AG10803 (cell line): ENCODE measurements at regions not wholly inside any gene's neighbourhood (a gene's known extent, or its start where the extent isn't known, plus 50 kb on each side); places are given as distances from the start of the nearest gene placed in this dataset.

Experiments
- DNase-seq: peaks from one replicate; pipeline ENCODE4 v3.0.0; 2010; ENCODE audit warnings: low read depth
- H3K4me3 ChIP-seq: 2 replicates; pipeline ENCODE4 v1.5.1; 2011; ENCODE audit warnings: mild to moderate bottlenecking, low read length, control low read depth
- CTCF ChIP-seq: conservative IDR thresholded peaks from 2 replicates; pipeline ENCODE4 v1.5.1; 2011; ENCODE audit warnings: mild to moderate bottlenecking, low read length, control low read depth, inconsistent platforms

- no peak for DNase-seq
- no peak overlapping the region for H3K4me3 ChIP-seq
- no peak for TF ChIP-seq CTCF
Observed at GRCh38 chr17:79314617-79315357, 240.2 kb downstream of the ENGASE start.

GRCh38 chr17:79311373-79311772, 236.7 kb downstream of the ENGASE start:
- no peak overlapping the region for H3K4me3 ChIP-seq
- no peak for DNase-seq
- no peak for TF ChIP-seq CTCF

- no peak for TF ChIP-seq CTCF
- H3K4me3 ChIP-seq = no peak overlapping the region
- DNase-seq = no peak
Observed at GRCh38 chr17:79306424-79307318, 232.0 kb downstream of the ENGASE start.

- H3K4me3 ChIP-seq = no peak overlapping the region
- no peak for DNase-seq
- TF ChIP-seq CTCF = no peak
Observed at GRCh38 chr17:79305768-79306423, 231.3 kb downstream of the ENGASE start.

GRCh38 chr17:79305376-79305767, 230.7 kb downstream of the ENGASE start:
- DNase-seq = no peak
- H3K4me3 ChIP-seq = no peak overlapping the region
- TF ChIP-seq CTCF = no peak

GRCh38 chr17:79304884-79305283, 230.3 kb downstream of the ENGASE start:
- DNase-seq = no peak
- H3K4me3 ChIP-seq = no peak overlapping the region
- no peak for TF ChIP-seq CTCF
